Mononuclear cell (primary cell): ENCODE measurements at regions not wholly inside any gene's neighbourhood (a gene's known extent, or its start where the extent isn't known, plus 50 kb on each side); places are given as distances from the start of the nearest gene placed in this dataset.

Experiments
- H3K27me3 ChIP-seq: 2 replicates; pipeline ENCODE4 v1.6.0; 2011; ENCODE audit warnings: low read length, control low read depth; ENCODE audit not compliant: insufficient read depth
- H3K4me1 ChIP-seq: 2 replicates; pipeline ENCODE4 v1.5.1; 2011; ENCODE audit warnings: mild to moderate bottlenecking, low read length, control low read depth; ENCODE audit not compliant: insufficient read depth
- H3K4me3 ChIP-seq: 2 replicates; pipeline ENCODE4 v1.5.1; 2011; ENCODE audit warnings: mild to moderate bottlenecking, low read length, moderate library complexity
- H3K9me3 ChIP-seq: 2 replicates; pipeline ENCODE4 v1.5.1; 2011; ENCODE audit warnings: low read depth, mild to moderate bottlenecking, control low read depth, low read length

GRCh38 chr3:74366331-74366730, 248.1 kb downstream of the CNTN3 start:
- no peak overlapping the region for H3K4me3 ChIP-seq
- no peaks in the 10 kb centered on the region for H3K9me3 ChIP-seq
- no peaks in the 10 kb centered on the region for H3K27me3 ChIP-seq
- no peaks in the 10 kb centered on the region for H3K4me1 ChIP-seq

DNA sequence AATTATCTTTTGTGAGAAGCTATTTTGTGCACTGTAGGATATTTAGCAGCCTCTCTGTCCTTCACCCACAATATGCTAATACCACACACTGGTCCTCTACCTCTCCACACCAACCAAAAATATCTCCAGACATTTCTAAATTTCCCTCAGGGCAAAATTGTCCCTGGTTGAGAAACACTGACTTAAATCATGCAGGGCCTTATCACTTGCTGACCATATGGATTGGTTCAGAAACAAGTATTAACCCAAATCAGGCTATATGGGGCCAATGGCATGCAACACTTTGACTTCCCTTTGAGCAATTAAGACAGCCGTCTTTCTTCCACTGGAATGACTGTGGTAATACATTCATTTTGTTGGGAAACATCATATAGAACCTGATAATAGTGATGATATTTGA, 251.1 kb downstream of the CNTN3 start:
- no peaks in the 10 kb centered on the region for H3K4me1 ChIP-seq
- no peak overlapping the region for H3K4me3 ChIP-seq
- no peaks in the 10 kb centered on the region for H3K27me3 ChIP-seq
- no peaks in the 10 kb centered on the region for H3K9me3 ChIP-seq

DNA sequence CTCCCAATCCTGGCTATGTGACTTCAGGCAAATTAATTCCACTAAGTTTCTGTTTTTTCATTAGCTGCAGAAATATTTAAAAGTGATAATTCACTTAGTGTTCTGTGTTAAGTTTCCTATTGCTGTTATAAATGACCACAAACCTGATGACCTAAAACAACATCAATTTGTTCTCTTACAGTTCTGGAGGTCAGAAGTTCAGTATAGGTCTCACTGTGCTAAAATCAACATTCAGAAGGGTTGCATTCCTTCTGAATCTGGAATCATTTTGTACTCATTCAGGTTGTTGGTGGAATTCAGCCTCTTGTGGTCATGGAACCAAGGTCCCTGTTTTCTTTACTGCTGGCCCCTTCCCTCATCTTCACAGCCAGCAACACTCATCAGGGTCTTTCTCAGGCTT, 254.1 kb downstream of the CNTN3 start:
- Histone ChIP-seq H3K4me3 (no peak overlapping the region), H3K27me3 (no peaks in the 10 kb centered on the region), H3K4me1 (no peaks in the 10 kb centered on the region), H3K9me3 (no peaks in the 10 kb centered on the region)

DNA sequence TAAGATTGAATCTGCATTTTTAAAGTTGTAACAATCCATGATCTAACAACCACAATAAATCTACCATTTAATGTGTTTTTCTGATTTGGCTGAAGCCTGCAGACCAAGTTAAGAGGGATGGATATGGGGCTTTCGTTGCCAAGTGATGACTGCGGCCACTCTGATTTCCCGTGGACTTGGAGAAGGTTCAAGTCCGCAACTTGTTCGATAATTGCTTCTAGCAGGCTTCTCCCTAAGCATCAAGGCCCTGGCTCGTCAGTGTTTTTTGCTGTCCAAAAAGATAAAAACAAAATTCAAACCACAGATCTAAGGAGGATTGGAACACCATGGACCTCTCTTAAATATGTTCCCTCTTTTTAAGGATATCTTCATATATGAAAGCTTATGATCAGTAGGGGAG, 256.6 kb downstream of the CNTN3 start:
- no peak overlapping the region for H3K4me3 ChIP-seq
- H3K27me3 ChIP-seq: no peaks in the 10 kb centered on the region
- no peaks in the 10 kb centered on the region for H3K9me3 ChIP-seq
- H3K4me1 ChIP-seq: no peaks in the 10 kb centered on the region

- Histone ChIP-seq H3K9me3 (no peaks in the 10 kb centered on the region), H3K4me1 (no peaks in the 10 kb centered on the region), H3K4me3 (no peak overlapping the region), H3K27me3 (no peaks in the 10 kb centered on the region)
Measured at GRCh38 chr3:74353039-74353438, 261.4 kb downstream of the CNTN3 start.

DNA sequence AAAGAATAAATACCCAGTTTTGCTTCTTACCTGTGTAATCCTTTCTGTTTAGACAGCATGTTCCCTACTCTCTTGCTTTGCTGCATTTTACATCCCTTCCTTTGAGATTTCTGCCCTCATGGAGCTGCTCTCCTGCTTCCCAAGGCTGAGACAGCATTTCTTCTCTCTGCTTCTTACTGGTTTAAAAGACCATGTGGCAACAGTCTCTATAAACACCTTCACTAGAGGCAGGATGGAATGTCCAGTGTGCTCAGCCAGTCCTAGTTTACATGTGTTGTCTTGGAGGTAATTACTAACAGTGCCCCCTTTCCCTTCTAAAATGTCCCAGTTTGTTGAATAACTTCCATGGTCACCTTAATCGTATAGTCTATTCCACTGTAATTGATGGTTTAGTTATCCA, 262.3 kb downstream of the CNTN3 start:
- Histone ChIP-seq H3K4me3 (no peak overlapping the region), H3K4me1 (no peaks in the 10 kb centered on the region), H3K27me3 (no peaks in the 10 kb centered on the region), H3K9me3 (no peaks in the 10 kb centered on the region)

GRCh38 chr3:74351213-74351612, 263.2 kb downstream of the CNTN3 start:
- Histone ChIP-seq H3K27me3 (no peaks in the 10 kb centered on the region), H3K4me3 (no peak overlapping the region), H3K9me3 (no peaks in the 10 kb centered on the region), H3K4me1 (no peaks in the 10 kb centered on the region)

DNA sequence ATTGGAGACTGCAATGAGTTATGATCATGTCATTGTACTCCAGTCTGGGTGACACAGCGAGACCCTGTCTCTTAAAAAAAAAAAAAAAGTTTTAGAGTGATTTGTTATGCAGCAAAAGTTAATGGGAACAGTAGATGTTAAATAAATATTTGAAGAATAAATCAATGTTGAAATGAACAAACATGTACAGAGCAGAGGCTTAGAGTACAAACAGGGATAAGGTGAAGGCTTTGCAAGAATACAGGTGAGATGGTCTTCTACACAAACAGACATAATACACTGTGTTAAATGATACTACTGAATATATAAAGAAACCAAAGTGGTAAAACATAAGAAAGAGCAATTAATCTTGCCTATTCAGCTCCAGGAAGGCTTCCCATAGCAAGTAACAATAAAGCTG, 265.4 kb downstream of the CNTN3 start:
- H3K4me3 ChIP-seq: no peak overlapping the region
- no peaks in the 10 kb centered on the region for H3K9me3 ChIP-seq
- H3K4me1 ChIP-seq: no peaks in the 10 kb centered on the region
- no peaks in the 10 kb centered on the region for H3K27me3 ChIP-seq

- H3K9me3 ChIP-seq: no peaks in the 10 kb centered on the region
- H3K4me3 ChIP-seq: no peak overlapping the region
- H3K27me3 ChIP-seq: no peaks in the 10 kb centered on the region
- H3K4me1 ChIP-seq: no peaks in the 10 kb centered on the region
Measured at GRCh38 chr3:74347563-74348268, 266.7 kb downstream of the CNTN3 start.

DNA sequence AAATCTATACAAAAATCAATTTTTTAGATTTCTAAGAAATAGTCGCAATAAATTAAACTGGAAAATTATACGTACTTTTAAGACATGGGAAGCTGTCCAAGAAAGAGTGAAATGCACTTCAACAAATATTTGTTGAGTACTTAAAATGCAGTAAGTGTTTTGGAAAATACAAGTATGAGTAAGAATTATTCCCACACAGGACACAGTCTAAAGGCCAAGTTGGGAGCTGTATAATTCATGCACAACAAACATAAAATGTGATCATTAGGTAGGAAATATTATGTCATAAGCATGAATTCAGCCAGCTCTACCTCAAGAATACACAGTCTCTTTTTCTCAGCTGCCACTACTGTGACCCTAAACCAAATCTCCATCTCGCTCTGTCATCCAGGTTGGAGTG, 267.6 kb downstream of the CNTN3 start:
- H3K9me3 ChIP-seq: no peaks in the 10 kb centered on the region
- no peak overlapping the region for H3K4me3 ChIP-seq
- H3K27me3 ChIP-seq: no peaks in the 10 kb centered on the region
- no peaks in the 10 kb centered on the region for H3K4me1 ChIP-seq

DNA sequence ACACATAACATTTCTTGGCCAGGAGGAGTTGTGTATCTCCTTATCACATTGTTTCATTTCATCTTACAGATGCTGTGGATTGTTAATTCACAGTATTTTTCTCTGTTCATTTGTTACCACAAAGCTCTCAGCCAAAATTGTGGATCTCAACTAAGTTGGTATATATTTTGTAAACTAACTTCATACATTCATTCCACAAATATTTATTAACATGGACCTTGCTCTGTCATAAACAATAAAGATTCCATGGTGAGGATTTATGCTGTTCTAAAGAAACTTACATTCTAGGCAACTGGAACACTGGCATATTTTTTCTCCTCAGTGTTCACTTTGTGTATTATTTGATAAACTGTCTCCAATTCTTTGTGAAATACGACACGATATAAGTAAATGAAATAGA, 268.8 kb downstream of the CNTN3 start:
- H3K4me1 ChIP-seq: no peaks in the 10 kb centered on the region
- H3K4me3 ChIP-seq: no peak overlapping the region
- no peaks in the 10 kb centered on the region for H3K9me3 ChIP-seq
- H3K27me3 ChIP-seq: no peaks in the 10 kb centered on the region

DNA sequence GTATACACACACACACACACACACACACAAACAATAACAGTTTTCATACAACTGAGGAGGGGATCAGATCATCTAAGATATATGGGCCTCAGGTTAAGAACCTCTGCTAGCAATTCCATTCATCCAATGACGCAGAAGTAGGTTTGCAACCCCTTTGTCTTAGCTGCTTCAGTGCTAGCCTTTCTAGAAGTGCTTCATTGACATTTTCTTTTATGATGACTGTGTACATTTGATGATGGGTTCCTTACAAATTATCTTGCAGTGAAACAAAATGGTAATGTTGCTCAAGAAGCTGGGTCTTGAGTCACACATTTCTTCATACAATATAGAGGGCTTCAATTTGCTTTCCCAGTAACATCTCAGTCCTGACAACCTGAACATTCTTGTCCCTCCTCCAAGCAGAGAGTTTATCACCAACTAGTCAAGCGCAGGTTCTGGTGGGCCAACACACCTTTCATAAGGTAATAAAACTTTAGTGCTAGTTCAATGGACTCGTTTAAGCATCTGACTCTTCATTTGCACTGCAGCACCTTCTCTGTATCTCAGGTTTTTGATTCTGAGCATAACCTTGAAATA, 269.5 kb downstream of the CNTN3 start:
- no peak overlapping the region for H3K4me3 ChIP-seq
- H3K4me1 ChIP-seq: no peaks in the 10 kb centered on the region
- H3K9me3 ChIP-seq: no peaks in the 10 kb centered on the region
- H3K27me3 ChIP-seq: no peaks in the 10 kb centered on the region

GRCh38 chr3:74343391-74343790, 271.1 kb downstream of the CNTN3 start:
- H3K27me3 ChIP-seq: no peaks in the 10 kb centered on the region
- no peaks in the 10 kb centered on the region for H3K4me1 ChIP-seq
- no peaks in the 10 kb centered on the region for H3K9me3 ChIP-seq
- H3K4me3 ChIP-seq: no peak overlapping the region

- no peaks in the 10 kb centered on the region for H3K9me3 ChIP-seq
- H3K4me1 ChIP-seq: no peaks in the 10 kb centered on the region
- no peak overlapping the region for H3K4me3 ChIP-seq
- H3K27me3 ChIP-seq: no peaks in the 10 kb centered on the region
Measured at GRCh38 chr3:74338998-74339397, 275.5 kb downstream of the CNTN3 start.

GRCh38 chr3:74332165-74332564, 282.3 kb downstream of the CNTN3 start:
- H3K27me3 ChIP-seq: no peaks in the 10 kb centered on the region

GRCh38 chr3:74331711-74332110, 282.7 kb downstream of the CNTN3 start:
- H3K4me3 ChIP-seq: no peak overlapping the region
- H3K9me3 ChIP-seq: no peaks in the 10 kb centered on the region
- no peaks in the 10 kb centered on the region for H3K4me1 ChIP-seq
- no peaks in the 10 kb centered on the region for H3K27me3 ChIP-seq

More at GRCh38 chr3:74332165-74332564, 282.3 kb downstream of the CNTN3 start:
- Histone ChIP-seq H3K9me3 (no peaks in the 10 kb centered on the region), H3K4me3 (no peak overlapping the region), H3K4me1 (no peaks in the 10 kb centered on the region)
